ENCODE measurements at regions not wholly inside any gene's neighbourhood (a gene's known extent, or its start where the extent isn't known, plus 50 kb on each side); places are given as distances from the start of the nearest gene placed in this dataset.

GRCh38 chr7:22875470-22875869 lies 52.8 kb upstream of the TOMM7 start:
- ATAC-seq (no peak), FAIRE-seq (no peak), DNase-seq (ENCODE audit: low read depth in 1 of 2, low spot score in 1 of 2) (no peak)
- ChIA-PET CTCF (interaction anchor here (0.6 to 1.1 kb wide), 2 partner anchors 10 to 12 kb away, joined by 3 read pairs; no protein-coding TSS in a partner anchor), POLR2A (interaction anchor here (1.4 kb wide), 1 partner anchor 10 kb away, joined by 11 read pairs; no protein-coding TSS in a partner anchor)
- H3K4me1 ChIP-seq = no peaks in the 10 kb centered on the region
- H3K27ac ChIP-seq = no peak overlapping the region
- H3K4me2 ChIP-seq = no peak overlapping the region
- no peak overlapping the region for H3K4me3 ChIP-seq
- TF ChIP-seq HOXA7 (CRISPR knock-in tag; IDR thresholded peaks at IDR 0.05) (no peak), MYC (IDR thresholded peaks at IDR 0.05; ENCODE audit: borderline replicate concordance, low read length) (no peak), PBX3 (IDR thresholded peaks at IDR 0.05) (no peak), HMGXB4 (CRISPR knock-in tag; IDR thresholded peaks at IDR 0.05; ENCODE audit: borderline replicate concordance) (no peak), BHLHE40 (IDR thresholded peaks at IDR 0.05; ENCODE audit: low read depth, low read length) (no peak), KDM1A (IDR thresholded peaks at IDR 0.05; ENCODE audit: low read depth) (no peak), MAZ (IDR thresholded peaks at IDR 0.05; ENCODE audit: borderline replicate concordance, low read depth, low read length) (no peak), ZFP36 (IDR thresholded peaks at IDR 0.05; ENCODE audit: borderline replicate concordance, partially characterized antibody) (no peak), ELK1 (IDR thresholded peaks at IDR 0.05; ENCODE audit: low read depth, low read length) (no peak), HES2 (IDR thresholded peaks at IDR 0.05) (no peak)
- TF ChIP-seq, protein P1, sequence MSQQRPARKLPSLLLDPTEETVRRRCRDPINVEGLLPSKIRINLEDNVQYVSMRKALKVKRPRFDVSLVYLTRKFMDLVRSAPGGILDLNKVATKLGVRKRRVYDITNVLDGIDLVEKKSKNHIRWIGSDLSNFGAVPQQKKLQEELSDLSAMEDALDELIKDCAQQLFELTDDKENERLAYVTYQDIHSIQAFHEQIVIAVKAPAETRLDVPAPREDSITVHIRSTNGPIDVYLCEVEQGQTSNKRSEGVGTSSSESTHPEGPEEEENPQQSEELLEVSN (IDR thresholded peaks at IDR 0.05; ENCODE audit: borderline replicate concordance, low read depth) = no peak
- TF ChIP-seq, protein P2, sequence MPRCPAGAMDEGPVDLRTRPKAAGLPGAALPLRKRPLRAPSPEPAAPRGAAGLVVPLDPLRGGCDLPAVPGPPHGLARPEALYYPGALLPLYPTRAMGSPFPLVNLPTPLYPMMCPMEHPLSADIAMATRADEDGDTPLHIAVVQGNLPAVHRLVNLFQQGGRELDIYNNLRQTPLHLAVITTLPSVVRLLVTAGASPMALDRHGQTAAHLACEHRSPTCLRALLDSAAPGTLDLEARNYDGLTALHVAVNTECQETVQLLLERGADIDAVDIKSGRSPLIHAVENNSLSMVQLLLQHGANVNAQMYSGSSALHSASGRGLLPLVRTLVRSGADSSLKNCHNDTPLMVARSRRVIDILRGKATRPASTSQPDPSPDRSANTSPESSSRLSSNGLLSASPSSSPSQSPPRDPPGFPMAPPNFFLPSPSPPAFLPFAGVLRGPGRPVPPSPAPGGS (IDR thresholded peaks at IDR 0.05) = no peak
- TF ChIP-seq, protein P3, sequence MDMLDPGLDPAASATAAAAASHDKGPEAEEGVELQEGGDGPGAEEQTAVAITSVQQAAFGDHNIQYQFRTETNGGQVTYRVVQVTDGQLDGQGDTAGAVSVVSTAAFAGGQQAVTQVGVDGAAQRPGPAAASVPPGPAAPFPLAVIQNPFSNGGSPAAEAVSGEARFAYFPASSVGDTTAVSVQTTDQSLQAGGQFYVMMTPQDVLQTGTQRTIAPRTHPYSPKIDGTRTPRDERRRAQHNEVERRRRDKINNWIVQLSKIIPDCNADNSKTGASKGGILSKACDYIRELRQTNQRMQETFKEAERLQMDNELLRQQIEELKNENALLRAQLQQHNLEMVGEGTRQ (IDR thresholded peaks at IDR 0.05) = no peak
- no peaks in the 10 kb centered on the region for H3K9me3 ChIP-seq
- 80% methylated on average over 8 of the region's 8 CpGs for WGBS (ENCODE audit: missing lambda C conversion rate)

DNA sequence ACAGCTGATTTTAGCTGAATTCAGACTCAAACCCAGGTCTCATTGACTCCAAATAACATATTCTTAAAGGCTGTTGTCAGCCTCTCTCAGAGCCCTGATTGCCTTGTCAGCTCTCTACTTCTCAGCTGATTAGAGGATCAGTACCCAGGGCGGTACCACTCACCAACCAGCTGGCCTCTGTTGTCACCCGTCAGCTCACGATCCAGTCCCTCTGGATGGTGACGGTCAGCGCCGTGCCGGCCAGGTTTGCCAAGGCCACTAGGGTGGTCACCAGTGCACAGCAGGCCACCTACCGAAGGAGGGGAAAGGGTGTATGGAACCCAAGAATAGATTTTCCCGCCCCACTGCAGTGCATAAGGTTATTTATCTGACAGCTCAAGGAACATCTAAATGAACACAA lies 52.3 kb upstream of the TOMM7 start:
- no peaks in the 10 kb centered on the region for H3K9me3 ChIP-seq
- H3K4me1 ChIP-seq = no peaks in the 10 kb centered on the region
- POLR2A ChIA-PET = interaction anchor here (1.4 kb wide), 1 partner anchor 10 kb away, joined by 11 read pairs; no protein-coding TSS in a partner anchor
- H3K27ac ChIP-seq = no peak overlapping the region
- no peak for FAIRE-seq
- no peak for DNase-seq (ENCODE audit: low read depth in 1 of 2, low spot score in 1 of 2)
- no peak overlapping the region for H3K4me3 ChIP-seq
- 87% methylated on average over 9 of the region's 9 CpGs for WGBS (ENCODE audit: missing lambda C conversion rate)
- 0 out of 6 replicates have a peak, but pooled peaks of 1 of the 2 experiments have one; percentile 6 for ATAC-seq
- TF ChIP-seq RARB (CRISPR knock-in tag; IDR thresholded peaks at IDR 0.05) = no peak
- TF ChIP-seq FOXS1 (CRISPR knock-in tag; IDR thresholded peaks at IDR 0.05) = no peak
- TF ChIP-seq JUNB (IDR thresholded peaks at IDR 0.05) = no peak
- TF ChIP-seq, protein P4, sequence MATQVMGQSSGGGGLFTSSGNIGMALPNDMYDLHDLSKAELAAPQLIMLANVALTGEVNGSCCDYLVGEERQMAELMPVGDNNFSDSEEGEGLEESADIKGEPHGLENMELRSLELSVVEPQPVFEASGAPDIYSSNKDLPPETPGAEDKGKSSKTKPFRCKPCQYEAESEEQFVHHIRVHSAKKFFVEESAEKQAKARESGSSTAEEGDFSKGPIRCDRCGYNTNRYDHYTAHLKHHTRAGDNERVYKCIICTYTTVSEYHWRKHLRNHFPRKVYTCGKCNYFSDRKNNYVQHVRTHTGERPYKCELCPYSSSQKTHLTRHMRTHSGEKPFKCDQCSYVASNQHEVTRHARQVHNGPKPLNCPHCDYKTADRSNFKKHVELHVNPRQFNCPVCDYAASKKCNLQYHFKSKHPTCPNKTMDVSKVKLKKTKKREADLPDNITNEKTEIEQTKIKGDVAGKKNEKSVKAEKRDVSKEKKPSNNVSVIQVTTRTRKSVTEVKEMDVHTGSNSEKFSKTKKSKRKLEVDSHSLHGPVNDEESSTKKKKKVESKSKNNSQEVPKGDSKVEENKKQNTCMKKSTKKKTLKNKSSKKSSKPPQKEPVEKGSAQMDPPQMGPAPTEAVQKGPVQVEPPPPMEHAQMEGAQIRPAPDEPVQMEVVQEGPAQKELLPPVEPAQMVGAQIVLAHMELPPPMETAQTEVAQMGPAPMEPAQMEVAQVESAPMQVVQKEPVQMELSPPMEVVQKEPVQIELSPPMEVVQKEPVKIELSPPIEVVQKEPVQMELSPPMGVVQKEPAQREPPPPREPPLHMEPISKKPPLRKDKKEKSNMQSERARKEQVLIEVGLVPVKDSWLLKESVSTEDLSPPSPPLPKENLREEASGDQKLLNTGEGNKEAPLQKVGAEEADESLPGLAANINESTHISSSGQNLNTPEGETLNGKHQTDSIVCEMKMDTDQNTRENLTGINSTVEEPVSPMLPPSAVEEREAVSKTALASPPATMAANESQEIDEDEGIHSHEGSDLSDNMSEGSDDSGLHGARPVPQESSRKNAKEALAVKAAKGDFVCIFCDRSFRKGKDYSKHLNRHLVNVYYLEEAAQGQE (IDR thresholded peaks at IDR 0.05) = no peak
- TF ChIP-seq HES2 (IDR thresholded peaks at IDR 0.05) = no peak
- no peak for TF ChIP-seq NFE2L2 (conservative IDR thresholded peaks at IDR 0.05; ENCODE audit: low read length)
- no peak for TF ChIP-seq ESRRA (IDR thresholded peaks at IDR 0.05; ENCODE audit: borderline replicate concordance, low read length)
- TF ChIP-seq POLR2AphosphoS2 (conservative IDR thresholded peaks at IDR 0.05; ENCODE audit: low read length) = no peak
- TF ChIP-seq MYC (IDR thresholded peaks at IDR 0.05; ENCODE audit: borderline replicate concordance, low read length) = no peak
- no peak for TF ChIP-seq KDM1A (IDR thresholded peaks at IDR 0.05; ENCODE audit: low read depth)
- no peak for TF ChIP-seq RAD21 (conservative IDR thresholded peaks at IDR 0.05 in 1 of 2, IDR thresholded peaks at IDR 0.05 in 1 of 2)
- TF ChIP-seq ZC3H11A (IDR thresholded peaks at IDR 0.05) = no peak
- no peak for TF ChIP-seq TP53 (CRISPR knock-in tag; IDR thresholded peaks at IDR 0.05)
- no peak for TF ChIP-seq FOSB (CRISPR knock-in tag; IDR thresholded peaks at IDR 0.05)
- no peak for TF ChIP-seq SREBF2 (IDR thresholded peaks at IDR 0.05)
- H3K4me2 ChIP-seq = no peak overlapping the region
- CTCF ChIA-PET = interaction anchor here (1.1 to 1.6 kb wide), 2 partner anchors 11 to 17 kb away, joined by 3 to 6 read pairs; no protein-coding TSS in a partner anchor
